ENCODE measurements at regions not wholly inside any gene's neighbourhood (a gene's known extent, or its start where the extent isn't known, plus 50 kb on each side); places are given as distances from the start of the nearest gene placed in this dataset.

- no TSS peak for BruUV-seq (replicated peaks)
- RAD21 ChIA-PET (ENCODE audit: low non-redundant PET in 1 of 2, low total read pairs in 2 of 2, uncharacterized antibody in 2 of 2, unreplicated experiment in 2 of 2), result no interaction called here
- TF ChIP-seq EZH2 (IDR thresholded peaks at IDR 0.05) (no peak), SIN3A (IDR thresholded peaks at IDR 0.05; ENCODE audit: low read depth) (no peak), REST (IDR thresholded peaks at IDR 0.05; ENCODE audit: low read depth) (no peak), JUND (IDR thresholded peaks at IDR 0.05) (no peak), SP1 (IDR thresholded peaks at IDR 0.05; ENCODE audit: low read depth) (no peak), POLR2AphosphoS5 (IDR thresholded peaks at IDR 0.05; ENCODE audit: low read depth, low read length) (no peak), ELF1 (IDR thresholded peaks at IDR 0.05; ENCODE audit: borderline replicate concordance, low read depth) (no peak), CTCF (IDR thresholded peaks at IDR 0.05 in 2 of 3, conservative IDR thresholded peaks at IDR 0.05 in 1 of 3; ENCODE audit: borderline replicate concordance in 1 of 3, insufficient read depth in 1 of 3, low read depth in 2 of 3, low read length in 2 of 3) (no peak), ZNF274 (IDR thresholded peaks at IDR 0.05; ENCODE audit: low read depth, low read length) (no peak), ZBTB33 (IDR thresholded peaks at IDR 0.05; ENCODE audit: extremely low read depth, insufficient replicate concordance, low read length) (no peak), EZH2phosphoT487 (IDR thresholded peaks at IDR 0.05; ENCODE audit: borderline replicate concordance) (no peak), FOSL1 (IDR thresholded peaks at IDR 0.05; ENCODE audit: low read depth) (no peak), ATF3 (IDR thresholded peaks at IDR 0.05) (no peak), ZFX (IDR thresholded peaks at IDR 0.05) (no peak), EGR1 (IDR thresholded peaks at IDR 0.05; ENCODE audit: low read depth) (no peak), TCF7L2 (IDR thresholded peaks at IDR 0.05; ENCODE audit: borderline replicate concordance, extremely low read depth, insufficient read depth, insufficient read length) (no peak), MAX (IDR thresholded peaks at IDR 0.05) (no peak), CBX3 (IDR thresholded peaks at IDR 0.05; ENCODE audit: low read depth) (no peak)
Measured at GRCh38 chr3:151589311-151589710, 128.4 kb upstream of the IGSF10 start.

More at GRCh38 chr3:151589311-151589710, 128.4 kb upstream of the IGSF10 start:
- Histone ChIP-seq H4K20me1 (ENCODE audit: insufficient read depth) (no peaks in the 10 kb centered on the region), H3K4me1 (ENCODE audit: control insufficient read depth in 1 of 2, insufficient read depth in 2 of 2, low read length in 2 of 2) (no peaks in the 10 kb centered on the region), H3K4me2 (ENCODE audit: low read length) (no peak overlapping the region), H3K36me3 (ENCODE audit: control insufficient read depth in 1 of 2, insufficient read depth in 2 of 2, low read length in 2 of 2) (no peaks in the 10 kb centered on the region), H2AFZ (ENCODE audit: low read depth, low read length, poor library complexity, severe bottlenecking) (no peak overlapping the region), H3K4me3 (replicated peaks in 1 of 2; ENCODE audit: low read depth in 1 of 2, low read length in 2 of 2) (no peak overlapping the region), H3K27me3 (ENCODE audit: insufficient read depth, low read length) (no peaks in the 10 kb centered on the region), H3K79me2 (ENCODE audit: insufficient read depth, low read length) (no peaks in the 10 kb centered on the region), H3K9me3 (ENCODE audit: control insufficient read depth in 1 of 2, insufficient read depth in 1 of 2, low read depth in 1 of 2, low read length in 2 of 2) (no peaks in the 10 kb centered on the region), H3K9ac (ENCODE audit: low read length) (no peak overlapping the region), H3K9me2 (ENCODE audit: insufficient read depth) (no peaks in the 10 kb centered on the region), H3K27ac (ENCODE audit: low read depth, low read length) (no peak overlapping the region)
- ATAC-seq (no peak), DNase-seq (ENCODE audit: low read depth, low spot score) (no peak)
- intact Hi-C loops (cut with micrococcal nuclease), result no loop called here
- CTCF ChIA-PET, result no interaction called here
- POLR2A ChIA-PET, result no interaction called here

All from HCT116 (cell line).